ENCODE measurements at regions not wholly inside any gene's neighbourhood (a gene's known extent, or its start where the extent isn't known, plus 50 kb on each side); places are given as distances from the start of the nearest gene placed in this dataset.

DNA sequence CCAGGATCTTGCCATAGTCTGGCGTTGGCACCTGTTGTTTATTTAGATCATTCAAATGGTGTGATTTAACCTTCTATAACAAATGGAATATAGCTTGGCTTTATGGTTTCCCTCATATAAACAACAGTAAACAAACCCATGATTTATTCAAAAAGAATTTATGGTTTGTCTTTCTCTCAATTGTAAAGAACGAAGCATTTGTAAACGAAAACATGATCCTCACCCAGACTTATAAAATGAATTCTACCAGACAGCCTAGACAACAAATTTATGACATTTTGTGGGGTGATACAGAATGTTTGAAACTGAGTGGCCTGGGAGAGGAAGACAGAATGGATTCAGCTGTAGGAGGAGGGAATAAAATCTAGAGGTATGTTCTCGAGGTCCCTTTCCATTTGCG, 66.1 kb upstream of the PTGFR start:
- TF ChIP-seq, protein P1, sequence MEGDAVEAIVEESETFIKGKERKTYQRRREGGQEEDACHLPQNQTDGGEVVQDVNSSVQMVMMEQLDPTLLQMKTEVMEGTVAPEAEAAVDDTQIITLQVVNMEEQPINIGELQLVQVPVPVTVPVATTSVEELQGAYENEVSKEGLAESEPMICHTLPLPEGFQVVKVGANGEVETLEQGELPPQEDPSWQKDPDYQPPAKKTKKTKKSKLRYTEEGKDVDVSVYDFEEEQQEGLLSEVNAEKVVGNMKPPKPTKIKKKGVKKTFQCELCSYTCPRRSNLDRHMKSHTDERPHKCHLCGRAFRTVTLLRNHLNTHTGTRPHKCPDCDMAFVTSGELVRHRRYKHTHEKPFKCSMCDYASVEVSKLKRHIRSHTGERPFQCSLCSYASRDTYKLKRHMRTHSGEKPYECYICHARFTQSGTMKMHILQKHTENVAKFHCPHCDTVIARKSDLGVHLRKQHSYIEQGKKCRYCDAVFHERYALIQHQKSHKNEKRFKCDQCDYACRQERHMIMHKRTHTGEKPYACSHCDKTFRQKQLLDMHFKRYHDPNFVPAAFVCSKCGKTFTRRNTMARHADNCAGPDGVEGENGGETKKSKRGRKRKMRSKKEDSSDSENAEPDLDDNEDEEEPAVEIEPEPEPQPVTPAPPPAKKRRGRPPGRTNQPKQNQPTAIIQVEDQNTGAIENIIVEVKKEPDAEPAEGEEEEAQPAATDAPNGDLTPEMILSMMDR (IDR thresholded peaks at IDR 0.05 in 8 of 11, conservative IDR thresholded peaks at IDR 0.05 in 3 of 11) = no peak
- TF ChIP-seq POLR2AphosphoS5 (IDR thresholded peaks at IDR 0.05) = no peak

All from spleen (tissue), 7 donors.